Suprapubic skin (tissue), 4 donors: ENCODE measurements at regions not wholly inside any gene's neighbourhood (a gene's known extent, or its start where the extent isn't known, plus 50 kb on each side); places are given as distances from the start of the nearest gene placed in this dataset.

Experiments
- DNase-seq, 2 donors: peaks; one replicate each; pipeline ENCODE4 v3.0.0-alpha.2; 2019; ENCODE audit warnings: low spot score in 2 of 2
- H3K27ac ChIP-seq: fragments of 200-600 bp; sonication (generic); one replicate; pipeline ENCODE4 v1.5.1; 2019
- H3K27me3 ChIP-seq: fragments of 200-600 bp; sonication (generic); one replicate; pipeline ENCODE4 v1.5.1; 2019
- H3K36me3 ChIP-seq: fragments of 200-600 bp; sonication (generic); one replicate; pipeline ENCODE4 v1.5.1; 2019
- H3K4me1 ChIP-seq: fragments of 200-600 bp; sonication (generic); one replicate; pipeline ENCODE4 v1.5.1; 2019
- H3K4me3 ChIP-seq: fragments of 200-600 bp; sonication (generic); one replicate; pipeline ENCODE4 v1.5.1; 2019; ENCODE audit warnings: mild to moderate bottlenecking
- H3K9me3 ChIP-seq: fragments of 200-600 bp; sonication (generic); one replicate; pipeline ENCODE4 v1.5.1; 2019
- EP300 ChIP-seq: sonication (generic); formaldehyde crosslinking; IDR thresholded peaks from one replicate; pipeline ENCODE4 v1.6.1; 2017; ENCODE audit warnings: antibody characterized with exemption
- POLR2A ChIP-seq, 2 donors: fragments of 450-650 bp; IDR thresholded peaks; one replicate each; pipeline ENCODE4 v1.6.1; 2017; ENCODE audit warnings: antibody characterized with exemption in 2 of 2, mild to moderate bottlenecking in 2 of 2, moderate library complexity in 2 of 2
- POLR2AphosphoS5 ChIP-seq, 3 donors: sonication (generic); formaldehyde crosslinking; IDR thresholded peaks; one replicate each; pipeline ENCODE4 v1.6.1; 2017; ENCODE audit warnings: antibody characterized with exemption in 3 of 3
- WGBS: methylation state at CpG from one replicate; pipeline ENCODE4 v1.1.5; 2018; 5-methylcytosine and 5-hydroxymethylcytosine counted together
- TF ChIP-seq, protein P1 (sequence below), 2 donors: fragments of 200-600 bp in 1 of 2; fragments of 450-650 bp in 1 of 2; sonication (generic) in 1 of 2; IDR thresholded peaks; one replicate each; pipeline ENCODE4 v1.5.1; 2016 to 2019; ENCODE audit warnings: antibody characterized with exemption in 2 of 2, mild to moderate bottlenecking in 1 of 2, moderate library complexity in 1 of 2

DNA sequence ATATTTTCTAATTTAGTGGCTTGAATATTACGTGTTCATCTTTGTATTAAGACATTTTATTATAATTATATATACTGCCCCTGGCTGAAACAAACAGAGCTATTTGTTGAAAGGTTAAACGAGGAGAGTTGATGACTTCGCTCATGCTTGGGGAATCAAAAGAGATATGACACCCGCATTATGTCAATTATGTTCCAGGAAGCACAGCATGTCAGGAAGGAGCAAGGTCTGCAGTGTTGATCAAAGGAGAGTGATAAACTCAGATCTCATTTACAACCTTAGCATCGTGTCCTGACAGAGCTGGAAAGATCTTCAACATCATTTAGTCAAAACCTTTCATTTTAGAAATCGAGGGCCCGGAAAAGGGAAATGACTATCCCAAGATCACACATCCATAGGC, 510.1 kb downstream of the TDRD15 start:
- Histone ChIP-seq H3K4me1 (no peaks in the 10 kb centered on the region), H3K4me3 (no peak overlapping the region), H3K9me3 (no peaks in the 10 kb centered on the region), H3K27ac (no peak overlapping the region), H3K36me3 (no peaks in the 10 kb centered on the region), H3K27me3 (no peaks in the 10 kb centered on the region)
- WGBS = 61% methylated on average over 7 of the region's 7 CpGs
- no peak for TF ChIP-seq EP300
- no peak for TF ChIP-seq POLR2A (IDR thresholded peaks at IDR 0.05)
- no peak for TF ChIP-seq POLR2AphosphoS5 (IDR thresholded peaks at IDR 0.05)
- TF ChIP-seq, protein P1, sequence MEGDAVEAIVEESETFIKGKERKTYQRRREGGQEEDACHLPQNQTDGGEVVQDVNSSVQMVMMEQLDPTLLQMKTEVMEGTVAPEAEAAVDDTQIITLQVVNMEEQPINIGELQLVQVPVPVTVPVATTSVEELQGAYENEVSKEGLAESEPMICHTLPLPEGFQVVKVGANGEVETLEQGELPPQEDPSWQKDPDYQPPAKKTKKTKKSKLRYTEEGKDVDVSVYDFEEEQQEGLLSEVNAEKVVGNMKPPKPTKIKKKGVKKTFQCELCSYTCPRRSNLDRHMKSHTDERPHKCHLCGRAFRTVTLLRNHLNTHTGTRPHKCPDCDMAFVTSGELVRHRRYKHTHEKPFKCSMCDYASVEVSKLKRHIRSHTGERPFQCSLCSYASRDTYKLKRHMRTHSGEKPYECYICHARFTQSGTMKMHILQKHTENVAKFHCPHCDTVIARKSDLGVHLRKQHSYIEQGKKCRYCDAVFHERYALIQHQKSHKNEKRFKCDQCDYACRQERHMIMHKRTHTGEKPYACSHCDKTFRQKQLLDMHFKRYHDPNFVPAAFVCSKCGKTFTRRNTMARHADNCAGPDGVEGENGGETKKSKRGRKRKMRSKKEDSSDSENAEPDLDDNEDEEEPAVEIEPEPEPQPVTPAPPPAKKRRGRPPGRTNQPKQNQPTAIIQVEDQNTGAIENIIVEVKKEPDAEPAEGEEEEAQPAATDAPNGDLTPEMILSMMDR (IDR thresholded peaks at IDR 0.05) = no peak
- DNase-seq = no peak

DNA sequence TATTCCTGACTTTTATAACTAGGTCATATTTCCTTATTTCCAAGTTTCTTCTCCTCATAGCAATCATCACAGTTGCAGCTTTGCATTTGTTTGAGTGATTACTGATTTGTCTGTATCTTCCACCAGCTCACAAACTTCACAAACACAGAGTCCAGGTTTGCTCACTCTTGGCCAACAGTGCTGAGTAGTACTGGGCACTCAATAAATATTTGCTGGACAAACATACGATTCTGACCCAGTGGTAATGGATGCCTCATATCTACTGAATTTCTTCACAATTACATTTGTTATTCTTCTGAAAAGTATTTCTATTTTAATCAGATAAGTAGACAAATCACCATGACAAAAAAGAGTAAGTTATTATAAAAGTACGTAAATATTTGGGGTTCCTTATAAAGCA, 516.3 kb downstream of the TDRD15 start:
- 95% methylated on average over 2 of the region's 2 CpGs for WGBS
- no peaks in the 10 kb centered on the region for H3K36me3 ChIP-seq
- H3K27ac ChIP-seq = no peak overlapping the region
- no peak overlapping the region for H3K4me3 ChIP-seq
- H3K4me1 ChIP-seq = no peaks in the 10 kb centered on the region
- no peak for DNase-seq
- no peak for TF ChIP-seq POLR2A (IDR thresholded peaks at IDR 0.05)
- TF ChIP-seq EP300 = no peak
- TF ChIP-seq POLR2AphosphoS5 (IDR thresholded peaks at IDR 0.05) = no peak
- TF ChIP-seq, protein P1 (IDR thresholded peaks at IDR 0.05) = no peak
- H3K27me3 ChIP-seq = no peaks in the 10 kb centered on the region
- no peaks in the 10 kb centered on the region for H3K9me3 ChIP-seq

DNA sequence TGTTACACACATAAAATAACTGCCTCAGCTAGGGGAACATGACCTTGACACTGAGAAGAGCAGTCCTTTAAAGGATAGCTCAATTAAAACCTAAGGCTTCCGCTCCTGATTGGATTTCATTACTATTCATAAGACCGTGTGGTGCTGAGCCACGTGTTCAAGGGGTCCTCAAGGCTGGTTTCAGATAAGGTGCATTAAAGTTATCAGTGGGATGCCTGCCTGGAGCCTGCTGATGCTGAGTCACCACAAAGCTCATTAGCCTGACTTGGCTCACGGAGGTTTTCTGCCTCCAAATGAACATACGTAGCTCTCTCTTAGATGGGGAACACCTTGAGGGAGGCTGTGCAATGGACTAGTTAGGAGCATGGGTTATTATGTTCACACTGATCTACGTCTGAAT, 518.9 kb downstream of the TDRD15 start:
- TF ChIP-seq, protein P1 (IDR thresholded peaks at IDR 0.05) = no peak
- TF ChIP-seq EP300 = no peak
- no peak for TF ChIP-seq POLR2A (IDR thresholded peaks at IDR 0.05)
- no peak for TF ChIP-seq POLR2AphosphoS5 (IDR thresholded peaks at IDR 0.05)
- no peak for DNase-seq
- Histone ChIP-seq H3K36me3 (no peaks in the 10 kb centered on the region), H3K4me3 (no peak overlapping the region), H3K27ac (no peak overlapping the region), H3K9me3 (no peaks in the 10 kb centered on the region), H3K4me1 (no peaks in the 10 kb centered on the region), H3K27me3 (no peaks in the 10 kb centered on the region)
- 73% methylated on average over 6 of the region's 6 CpGs for WGBS

DNA sequence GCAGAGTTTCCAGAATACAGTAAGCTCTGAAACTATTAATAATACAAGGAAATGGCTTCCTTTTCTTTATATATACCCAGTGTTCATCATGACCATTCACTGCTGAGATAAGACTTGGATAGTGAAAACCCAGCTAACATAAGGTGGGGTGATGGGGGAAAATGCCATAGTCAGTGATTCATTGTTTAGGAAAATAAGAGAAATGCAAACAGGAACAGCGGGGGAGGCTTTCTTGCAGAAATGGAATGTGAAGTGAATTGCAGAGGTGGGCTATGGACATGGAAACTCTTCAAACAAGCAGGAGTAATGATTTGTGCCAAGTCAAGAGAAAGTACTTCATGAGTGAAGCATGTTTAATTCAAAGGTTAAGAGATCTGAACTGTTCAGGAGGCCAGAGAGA, 519.4 kb downstream of the TDRD15 start:
- H3K27me3 ChIP-seq = no peaks in the 10 kb centered on the region
- no peak overlapping the region for H3K4me3 ChIP-seq
- H3K27ac ChIP-seq = no peak overlapping the region
- no peaks in the 10 kb centered on the region for H3K9me3 ChIP-seq
- WGBS = 85% methylated on average over 1 of the region's 1 CpG
- DNase-seq = no peak
- TF ChIP-seq POLR2A (IDR thresholded peaks at IDR 0.05) = no peak
- TF ChIP-seq, protein P1 (IDR thresholded peaks at IDR 0.05) = no peak
- TF ChIP-seq POLR2AphosphoS5 (IDR thresholded peaks at IDR 0.05) = no peak
- no peak for TF ChIP-seq EP300
- no peaks in the 10 kb centered on the region for H3K36me3 ChIP-seq
- H3K4me1 ChIP-seq = no peaks in the 10 kb centered on the region

DNA sequence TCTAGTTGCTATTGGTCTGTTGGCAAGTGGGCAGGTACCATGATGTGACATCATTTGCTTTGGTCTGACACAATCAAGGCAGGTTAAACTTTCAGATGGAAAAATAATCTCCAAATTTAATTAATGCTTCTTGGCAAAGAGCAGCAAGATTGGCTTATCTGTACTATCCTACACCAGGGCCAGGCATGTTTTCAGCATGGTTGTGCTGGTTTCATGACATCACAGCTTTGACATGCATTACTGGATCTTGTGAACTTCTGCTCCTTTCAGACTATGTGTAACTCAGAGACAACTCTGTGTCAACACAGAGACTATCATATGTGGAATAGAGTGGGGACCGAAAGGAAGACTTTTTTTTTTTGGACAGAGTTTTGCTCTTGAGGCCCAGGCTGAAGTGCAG, 520.5 kb downstream of the TDRD15 start:
- H3K27ac ChIP-seq = no peak overlapping the region
- no peak for TF ChIP-seq EP300
- no peak for TF ChIP-seq POLR2A (IDR thresholded peaks at IDR 0.05)
- TF ChIP-seq, protein P1 (IDR thresholded peaks at IDR 0.05) = no peak
- TF ChIP-seq POLR2AphosphoS5 (IDR thresholded peaks at IDR 0.05) = no peak
- 31% methylated on average over 1 of the region's 1 CpG for WGBS
- H3K27me3 ChIP-seq = no peaks in the 10 kb centered on the region
- no peaks in the 10 kb centered on the region for H3K4me1 ChIP-seq
- H3K9me3 ChIP-seq = no peaks in the 10 kb centered on the region
- no peaks in the 10 kb centered on the region for H3K36me3 ChIP-seq
- H3K4me3 ChIP-seq = no peak overlapping the region
- DNase-seq = no peak
